VCaP (cell line): ENCODE measurements at regions not wholly inside any gene's neighbourhood (a gene's known extent, or its start where the extent isn't known, plus 50 kb on each side); places are given as distances from the start of the nearest gene placed in this dataset.

Source experiments
- H3K27ac ChIP-seq: fragments of 450-650 bp; 2 replicates; pipeline ENCODE4 v1.5.1; 2017
- CTCF ChIP-seq: fragments of 450-650 bp; conservative IDR thresholded peaks from 2 replicates; pipeline ENCODE4 v1.5.1; 2017; ENCODE audit warnings: mild to moderate bottlenecking, moderate library complexity

- no peak for TF ChIP-seq CTCF
- no peak overlapping the region for H3K27ac ChIP-seq
Measured at GRCh38 chr10:31697271-31698180, 231.1 kb downstream of the ARHGAP12 start.

- no peak for TF ChIP-seq CTCF
- H3K27ac ChIP-seq = no peak overlapping the region
Measured at GRCh38 chr10:31694929-31695837, 233.4 kb downstream of the ARHGAP12 start.

GRCh38 chr10:31694126-31694685 is 234.4 kb downstream of the ARHGAP12 start:
- no peak overlapping the region for H3K27ac ChIP-seq
- no peak for TF ChIP-seq CTCF

- no peak for TF ChIP-seq CTCF
- no peak overlapping the region for H3K27ac ChIP-seq
Measured at GRCh38 chr10:31693491-31693890, 235.1 kb downstream of the ARHGAP12 start.

- no peak for TF ChIP-seq CTCF
- no peak overlapping the region for H3K27ac ChIP-seq
Measured at GRCh38 chr10:31689233-31689632, 239.4 kb downstream of the ARHGAP12 start.

- no peak overlapping the region for H3K27ac ChIP-seq
- no peak for TF ChIP-seq CTCF
Measured at GRCh38 chr10:31687663-31688482, 240.8 kb downstream of the ARHGAP12 start.
